IMR-90 (cell line): ENCODE measurements at regions not wholly inside any gene's neighbourhood (a gene's known extent, or its start where the extent isn't known, plus 50 kb on each side); places are given as distances from the start of the nearest gene placed in this dataset.

Experiments
- ATAC-seq: fragments of 200-7000 bp; cut with Tn5 transposase; 2 replicates; pipeline ENCODE4 v1.9.1; 2020; ENCODE audit warnings: low read depth, mild to moderate bottlenecking, moderate library complexity
- BruUV-seq: library from RNA; stranded (reverse); fragments of 400-500 nt; replicated peaks from 2 replicates; lab custom pipeline; 2021; lab: Mats Ljungman, UMichigan
- CTCF ChIA-PET: fragments of 300-600 bp; formaldehyde crosslinking; extraction: SDS; loops from one replicate; lab custom pipeline; 2021; ENCODE audit warnings: antibody characterized with exemption; lab: Yijun Ruan, JAX
- POLR2A ChIA-PET: fragments of 300-600 bp; sonication (Branson Sonifier 250); formaldehyde crosslinking; loops from one replicate; lab custom pipeline; 2022; ENCODE audit warnings: antibody characterized with exemption; ENCODE audit not compliant: unreplicated experiment; lab: Charles Lee
- DNase-seq: peaks from one replicate; pipeline ENCODE4 v3.0.0; 2013
- H2AFZ ChIP-seq: replicated peaks from 2 replicates; pipeline ENCODE3; 2013; ENCODE audit warnings: low read length, mild to moderate bottlenecking; ENCODE audit not compliant: poor library complexity
- H2AK5ac ChIP-seq: 2 replicates; pipeline ENCODE4 v1.6.1; 2013; ENCODE audit warnings: low read depth, low read length, inconsistent platforms
- H2AK9ac ChIP-seq: replicated peaks from 2 replicates; pipeline ENCODE3; 2013; ENCODE audit warnings: mild to moderate bottlenecking, low read depth, low read length, moderate library complexity; ENCODE audit not compliant: poor library complexity
- H2BK120ac ChIP-seq: 2 replicates; pipeline ENCODE4 v1.6.1; 2013; ENCODE audit warnings: low read depth, low read length, inconsistent platforms
- H2BK15ac ChIP-seq: 3 replicates; pipeline ENCODE4 v1.6.1; 2013; ENCODE audit warnings: low read depth, low read length, inconsistent platforms
- H2BK20ac ChIP-seq: 2 replicates; pipeline ENCODE4 v1.6.1; 2013; ENCODE audit warnings: low read depth, mild to moderate bottlenecking, inconsistent platforms, low read length, moderate library complexity
- H2BK5ac ChIP-seq: 2 replicates; pipeline ENCODE4 v1.6.1; 2013; ENCODE audit warnings: mild to moderate bottlenecking, low read depth, low read length, inconsistent platforms; ENCODE audit not compliant: poor library complexity, severe bottlenecking
- H3K14ac ChIP-seq: replicated peaks from 2 replicates; pipeline ENCODE4 v1.6.1; 2013; ENCODE audit warnings: low read depth, low read length, inconsistent platforms
- H3K18ac ChIP-seq: 2 replicates; pipeline ENCODE4 v1.6.1; 2013; ENCODE audit warnings: low read depth, low read length, control low read depth
- H3K23ac ChIP-seq: 2 replicates; pipeline ENCODE4 v1.6.1; 2013; ENCODE audit warnings: low read depth, low read length, inconsistent platforms
- H3K27ac ChIP-seq: 2 replicates; pipeline ENCODE4 v1.5.1; 2013; ENCODE audit warnings: mild to moderate bottlenecking, control low read depth, low read length; ENCODE audit not compliant: insufficient read depth
- H3K27me3 ChIP-seq: 2 replicates; pipeline ENCODE4 v1.6.1; 2013; ENCODE audit warnings: low read length; ENCODE audit not compliant: control insufficient read depth, insufficient read depth
- H3K36me3 ChIP-seq: 2 replicates; pipeline ENCODE4 v1.6.1; 2013; ENCODE audit warnings: low read length, mixed read lengths; ENCODE audit not compliant: control insufficient read depth, insufficient read depth
- H3K4ac ChIP-seq: 2 replicates; pipeline ENCODE4 v1.6.1; 2013; ENCODE audit warnings: low read depth, low read length, inconsistent platforms
- H3K4me1 ChIP-seq: 2 replicates; pipeline ENCODE4 v1.6.1; 2013; ENCODE audit warnings: low read length, mixed read lengths; ENCODE audit not compliant: control insufficient read depth, insufficient read depth
- H3K4me2 ChIP-seq: 2 replicates; pipeline ENCODE4 v1.6.1; 2013; ENCODE audit warnings: low read depth, mild to moderate bottlenecking, control low read depth, low read length, moderate library complexity
- H3K4me3 ChIP-seq: 2 replicates; pipeline ENCODE4 v1.5.1; 2013; ENCODE audit warnings: low read depth, mild to moderate bottlenecking, control low read depth, low read length, moderate library complexity; ENCODE audit not compliant: insufficient read depth
- H3K56ac ChIP-seq: 2 replicates; pipeline ENCODE4 v1.6.1; 2013; ENCODE audit warnings: low read length, inconsistent platforms; ENCODE audit not compliant: insufficient read depth; ENCODE audit errors: extremely low read depth
- H3K79me1 ChIP-seq, 2 experiments: 2 replicates each; pipeline ENCODE4 v1.6.1; 2013; ENCODE audit warnings: low read length in 2 of 2, inconsistent platforms in 1 of 2, low read depth in 1 of 2
- H3K9ac ChIP-seq: 2 replicates; pipeline ENCODE4 v1.6.1; 2013; ENCODE audit warnings: low read depth, low read length, control low read depth
- H3K9me1 ChIP-seq: 2 replicates; pipeline ENCODE4 v1.6.1; 2013; ENCODE audit warnings: low read length, inconsistent platforms; ENCODE audit not compliant: insufficient read depth
- H3K9me3 ChIP-seq: 2 replicates; pipeline ENCODE4 v1.6.1; 2013; ENCODE audit warnings: low read length; ENCODE audit not compliant: control insufficient read depth, insufficient read depth
- H4K20me1 ChIP-seq: 2 replicates; pipeline ENCODE4 v1.6.1; 2013; ENCODE audit warnings: low read length, inconsistent platforms; ENCODE audit not compliant: insufficient read depth
- H4K5ac ChIP-seq: 2 replicates; pipeline ENCODE4 v1.6.1; 2013; ENCODE audit warnings: mild to moderate bottlenecking, low read depth, low read length, control low read depth
- H4K8ac ChIP-seq, 2 experiments: 2 replicates each; pipeline ENCODE4 v1.6.1; 2013; ENCODE audit warnings: low read depth in 2 of 2, low read length in 2 of 2, control low read depth in 1 of 2, inconsistent platforms in 1 of 2
- H4K91ac ChIP-seq: 2 replicates; pipeline ENCODE4 v1.6.1; 2013; ENCODE audit warnings: low read depth, low read length, inconsistent platforms; ENCODE audit not compliant: insufficient read depth
- BHLHE40 ChIP-seq: fragments of 150-350 bp; IDR thresholded peaks from 2 replicates; pipeline ENCODE4 v1.6.1; 2016; ENCODE audit warnings: mild to moderate bottlenecking, low read depth, low read length
- CHD1 ChIP-seq: IDR thresholded peaks from 2 replicates; pipeline ENCODE4 v1.6.1; 2012; ENCODE audit warnings: low read depth, low read length, improper control_type of control experiment
- CTCF ChIP-seq: conservative IDR thresholded peaks from 2 replicates; pipeline ENCODE4 v1.5.1; 2012; ENCODE audit warnings: mild to moderate bottlenecking, low read depth, low read length, improper control_type of control experiment
- ELK1 ChIP-seq: fragments of 150-350 bp; IDR thresholded peaks from 2 replicates; pipeline ENCODE4 v1.6.1; 2016; ENCODE audit warnings: low read depth, mild to moderate bottlenecking, low read length, moderate library complexity, borderline replicate concordance
- FOS ChIP-seq: fragments of 150-350 bp; IDR thresholded peaks from 2 replicates; pipeline ENCODE4 v1.6.1; 2016; ENCODE audit warnings: low read depth, low read length
- MAFK ChIP-seq: IDR thresholded peaks from 2 replicates; pipeline ENCODE4 v1.6.1; 2012; ENCODE audit warnings: low read depth, low read length, improper control_type of control experiment
- MAZ ChIP-seq: IDR thresholded peaks from 2 replicates; pipeline ENCODE4 v1.6.1; 2012; ENCODE audit warnings: low read depth, mild to moderate bottlenecking, low read length, improper control_type of control experiment, moderate library complexity, borderline replicate concordance
- MXI1 ChIP-seq: IDR thresholded peaks from 2 replicates; pipeline ENCODE4 v1.6.1; 2012; ENCODE audit warnings: low read depth, mild to moderate bottlenecking, low read length, moderate library complexity, borderline replicate concordance
- NFE2L2 ChIP-seq: fragments of 150-350 bp; IDR thresholded peaks from 2 replicates; pipeline ENCODE4 v1.6.1; 2016; ENCODE audit warnings: low read depth, mild to moderate bottlenecking, low read length
- RAD21 ChIP-seq: IDR thresholded peaks from 2 replicates; pipeline ENCODE4 v1.6.1; 2012; ENCODE audit warnings: low read length, improper control_type of control experiment
- RCOR1 ChIP-seq: IDR thresholded peaks from 2 replicates; pipeline ENCODE4 v1.6.1; 2012; ENCODE audit warnings: mild to moderate bottlenecking, low read length, improper control_type of control experiment; ENCODE audit not compliant: insufficient replicate concordance
- RFX5 ChIP-seq: IDR thresholded peaks from 2 replicates; pipeline ENCODE4 v1.8.0; 2012; ENCODE audit warnings: low read depth, mild to moderate bottlenecking, low read length, moderate library complexity
- SMC3 ChIP-seq: fragments of 150-350 bp; IDR thresholded peaks from 2 replicates; pipeline ENCODE4 v1.6.1; 2016; ENCODE audit warnings: low read depth, mild to moderate bottlenecking, antibody characterized with exemption, low read length, moderate library complexity
- USF2 ChIP-seq: fragments of 150-350 bp; IDR thresholded peaks from 2 replicates; pipeline ENCODE4 v1.6.1; 2017; ENCODE audit warnings: mild to moderate bottlenecking, antibody characterized with exemption, low read length, low read depth
- WGBS, 2 experiments: methylation state at CpG; one replicate each; pipeline versions ENCODE4 v1.1.5 to v1.1.7; 2013; ENCODE audit warnings: missing lambda C conversion rate in 2 of 2; ENCODE audit not compliant: insufficient read length in 1 of 2; ENCODE audit errors: extremely low coverage in 2 of 2; 5-methylcytosine and 5-hydroxymethylcytosine counted together
- dilution Hi-C: fragments of 300-500 bp; cut with HindIII; formaldehyde crosslinking; loops from one replicate; pipeline ENCODE4 v1.14.3; 2018; ENCODE audit warnings: low sequenced_read_pairs; ENCODE audit not compliant: unreplicated experiment
- in situ Hi-C: fragments of 300-500 bp; cut with MboI; formaldehyde crosslinking; loops from 3 replicates; pipeline ENCODE4 v1.14.3; 2019; ENCODE audit warnings: low sequenced_read_pairs, inconsistent platforms, mixed read lengths
- intact Hi-C: fragments of 100-400 bp; cut with micrococcal nuclease; formaldehyde crosslinking; loops from 2 replicates; pipeline ENCODE4 v1.10.0; 2022

GRCh38 chr2:173511942-173512341 is 157.3 kb downstream of the CDCA7 start:
- Histone ChIP-seq H3K4me3 (no peak overlapping the region), H3K56ac (no peak overlapping the region), H3K9me1 (no peaks in the 10 kb centered on the region), H2BK5ac (no peak overlapping the region), H3K14ac (no peak overlapping the region), H3K4ac (no peak overlapping the region), H3K9me3 (no peaks in the 10 kb centered on the region), H3K4me2 (no peak overlapping the region), H2BK120ac (no peak overlapping the region), H3K27ac (no peak overlapping the region), H3K36me3 (no peaks in the 10 kb centered on the region), H4K5ac (no peak overlapping the region), H2AFZ (no peak overlapping the region), H2BK20ac (no peak overlapping the region), H3K27me3 (peaks cover 24% of the 10 kb centered on the region), H4K91ac (no peak overlapping the region), H3K79me1 (no peaks in the 10 kb centered on the region), H3K23ac (no peak overlapping the region), H2AK9ac (no peak overlapping the region), H3K9ac (no peak overlapping the region), H3K4me1 (no peaks in the 10 kb centered on the region), H2BK15ac (no peak overlapping the region), H4K20me1 (no peaks in the 10 kb centered on the region), H3K18ac (no peak overlapping the region), H4K8ac (no peak overlapping the region), H2AK5ac (no peak overlapping the region)
- no peak for TF ChIP-seq BHLHE40
- TF ChIP-seq USF2 = no peak
- TF ChIP-seq NFE2L2 = no peak
- TF ChIP-seq CTCF = no peak
- TF ChIP-seq MAFK = no peak
- no peak for TF ChIP-seq RCOR1
- no peak for TF ChIP-seq ELK1
- no peak for TF ChIP-seq MXI1
- TF ChIP-seq CHD1 = no peak
- no peak for TF ChIP-seq FOS
- TF ChIP-seq MAZ = no peak
- TF ChIP-seq SMC3 = no peak
- no peak for TF ChIP-seq RAD21
- no peak for TF ChIP-seq RFX5
- ChIA-PET POLR2A (no interaction called here), CTCF (no interaction called here)
- in situ Hi-C loops (no loop called here), intact Hi-C loops (no loop called here), dilution Hi-C loops (no loop called here)
- no TSS peak for BruUV-seq
- 14% methylated on average over 1 of the region's 1 CpG; no CpG with 5 or more reads in 1 of the 2 experiments for WGBS, 2 experiments
- DNase-seq = peak; percentile 11
- no peak for ATAC-seq
